Right lobe of liver (tissue), 4 donors: ENCODE measurements at regions not wholly inside any gene's neighbourhood (a gene's known extent, or its start where the extent isn't known, plus 50 kb on each side); places are given as distances from the start of the nearest gene placed in this dataset.

ENCODE experiments used
- POLR2A ChIP-seq: fragments of 450-650 bp; IDR thresholded peaks from one replicate; pipeline ENCODE4 v1.6.1; 2017; ENCODE audit warnings: antibody characterized with exemption, mild to moderate bottlenecking
- TF ChIP-seq, protein P1 (sequence below), 4 donors: fragments of 200-600 bp in 3 of 4; fragments of 450-650 bp in 1 of 4; IDR thresholded peaks; one replicate each; pipeline versions ENCODE4 v1.5.1 to v1.8.0; 2016 to 2022; ENCODE audit warnings: antibody characterized with exemption in 4 of 4, mild to moderate bottlenecking in 2 of 4
- donor health status: DM: no; HTN: no; CAD: no.
- donor health status: DM: no; HTN: no; CAD: no.
- donor health status: DM: no; HTN: yes; CAD: no.

- TF ChIP-seq, protein P1, sequence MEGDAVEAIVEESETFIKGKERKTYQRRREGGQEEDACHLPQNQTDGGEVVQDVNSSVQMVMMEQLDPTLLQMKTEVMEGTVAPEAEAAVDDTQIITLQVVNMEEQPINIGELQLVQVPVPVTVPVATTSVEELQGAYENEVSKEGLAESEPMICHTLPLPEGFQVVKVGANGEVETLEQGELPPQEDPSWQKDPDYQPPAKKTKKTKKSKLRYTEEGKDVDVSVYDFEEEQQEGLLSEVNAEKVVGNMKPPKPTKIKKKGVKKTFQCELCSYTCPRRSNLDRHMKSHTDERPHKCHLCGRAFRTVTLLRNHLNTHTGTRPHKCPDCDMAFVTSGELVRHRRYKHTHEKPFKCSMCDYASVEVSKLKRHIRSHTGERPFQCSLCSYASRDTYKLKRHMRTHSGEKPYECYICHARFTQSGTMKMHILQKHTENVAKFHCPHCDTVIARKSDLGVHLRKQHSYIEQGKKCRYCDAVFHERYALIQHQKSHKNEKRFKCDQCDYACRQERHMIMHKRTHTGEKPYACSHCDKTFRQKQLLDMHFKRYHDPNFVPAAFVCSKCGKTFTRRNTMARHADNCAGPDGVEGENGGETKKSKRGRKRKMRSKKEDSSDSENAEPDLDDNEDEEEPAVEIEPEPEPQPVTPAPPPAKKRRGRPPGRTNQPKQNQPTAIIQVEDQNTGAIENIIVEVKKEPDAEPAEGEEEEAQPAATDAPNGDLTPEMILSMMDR (IDR thresholded peaks at IDR 0.05) = no peak
- TF ChIP-seq POLR2A = no peak
These were observed 758.2 kb downstream of the TBC1D32 start for GRCh38 chr6:120576061-120576460.
